Right cardiac atrium (tissue), 5 donors: ENCODE measurements at regions not wholly inside any gene's neighbourhood (a gene's known extent, or its start where the extent isn't known, plus 50 kb on each side); places are given as distances from the start of the nearest gene placed in this dataset.

Experiments used
- ATAC-seq, 2 donors: fragments of 200-7000 bp; cut with Tn5 transposase; one replicate each; pipeline versions ENCODE4 v1.8.0 to v1.9.1; 2020; ENCODE audit warnings: moderate library complexity in 2 of 2, mild to moderate bottlenecking in 1 of 2
- DNase-seq, 3 donors: peaks; one replicate each; pipeline ENCODE4 v3.0.0-alpha.2; 2020
- H3K27ac ChIP-seq: one replicate; pipeline ENCODE4 v1.5.1; 2013; ENCODE audit warnings: mild to moderate bottlenecking, low read length, control low read depth, moderate library complexity
- H3K27me3 ChIP-seq: one replicate; pipeline ENCODE4 v1.6.1; 2013; ENCODE audit not compliant: control insufficient read depth, insufficient read depth
- H3K4me1 ChIP-seq: one replicate; pipeline ENCODE4 v1.6.1; 2013; ENCODE audit warnings: low read length; ENCODE audit not compliant: control insufficient read depth, insufficient read depth
- H3K4me3 ChIP-seq: one replicate; pipeline ENCODE4 v1.5.1; 2013; ENCODE audit warnings: low read length, control low read depth
- H3K9me3 ChIP-seq: one replicate; pipeline ENCODE4 v1.6.1; 2013; ENCODE audit warnings: low read length; ENCODE audit not compliant: control insufficient read depth
- WGBS: extraction: QIAGEN DNeasy Blood & Tissue Kit; methylation state at CpG from one replicate; pipeline ENCODE4 v1.1.7; 2013; 5-methylcytosine and 5-hydroxymethylcytosine counted together
- intact Hi-C, 4 donors: fragments of 100-400 bp; cut with DNase I; formaldehyde crosslinking; loops; one replicate each; pipeline versions ENCODE4 v1.11.0 to v1.14.0; 2022 to 2023
- donor health status: healthy with polysubstance abuse.
- donor health status: DM: no; HTN: yes; CAD: no.
- donor health status: DM: no; HTN: no; CAD: no.
- donor health status: DM: no; HTN: yes; CAD: no; lungs with severe emphysema.
- donor health status: DM: yes; HTN: yes; CAD: no.

DNA sequence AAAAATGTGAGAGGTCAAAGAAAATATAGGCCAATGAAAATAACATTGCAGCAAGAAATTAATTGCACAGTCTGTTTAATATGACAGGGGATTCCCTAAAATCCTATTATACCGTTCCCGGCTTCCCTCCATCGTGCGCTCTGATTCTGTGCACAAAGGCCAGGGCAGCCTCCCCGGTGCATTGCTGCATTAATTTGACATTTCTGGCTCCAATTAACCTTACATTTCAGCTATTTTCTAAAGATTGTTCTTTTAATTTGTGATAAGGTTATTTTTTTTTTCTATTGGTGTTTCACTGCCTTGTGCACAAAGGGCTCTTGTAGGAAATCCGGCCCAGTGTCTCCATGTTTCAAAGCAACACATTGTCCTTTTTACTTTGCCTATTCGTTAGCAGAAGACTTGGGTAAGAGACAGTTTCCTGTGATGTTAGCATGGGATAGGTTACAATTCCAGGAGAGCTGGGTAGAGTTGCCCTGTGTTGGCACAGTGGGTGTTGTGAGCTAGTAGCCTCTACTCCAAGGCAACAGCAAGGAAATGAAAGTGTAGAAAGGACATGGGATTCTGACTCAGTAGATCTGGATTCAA lies 257.3 kb upstream of the IGF1R start:
- DNase-seq, result no peak
- no peaks in the 10 kb centered on the region for H3K27me3 ChIP-seq
- 87% methylated on average over 7 of the region's 7 CpGs for WGBS
- no peaks in the 10 kb centered on the region for H3K4me1 ChIP-seq
- intact Hi-C loops, result no loop called here
- no peak overlapping the region for H3K4me3 ChIP-seq
- ATAC-seq, result no peak
- no peak overlapping the region for H3K27ac ChIP-seq
- H3K9me3 ChIP-seq, result no peaks in the 10 kb centered on the region

DNA sequence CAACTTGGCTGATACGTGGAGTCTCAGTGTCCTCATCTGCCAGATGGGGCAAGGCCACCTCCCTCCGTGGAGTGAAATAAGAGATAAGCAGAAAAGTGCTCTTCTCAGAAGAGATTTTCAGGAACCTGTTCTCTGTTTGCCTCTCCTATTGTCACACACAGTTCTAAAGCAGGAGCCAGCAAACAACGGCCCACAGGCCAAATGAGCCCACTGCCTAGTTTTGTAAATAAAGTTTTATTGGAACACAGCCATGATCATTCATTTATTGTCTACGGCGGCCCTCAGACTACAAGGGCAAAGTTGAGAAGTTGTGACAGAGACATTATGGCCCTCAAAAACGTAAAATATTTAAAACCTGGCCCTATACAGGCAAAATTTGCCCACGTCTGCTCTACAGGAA lies 256.8 kb upstream of the IGF1R start:
- Histone ChIP-seq H3K9me3 (no peaks in the 10 kb centered on the region), H3K4me1 (no peaks in the 10 kb centered on the region), H3K27ac (no peak overlapping the region), H3K27me3 (no peaks in the 10 kb centered on the region), H3K4me3 (no peak overlapping the region)
- WGBS, result 75% methylated on average over 7 of the region's 7 CpGs
- intact Hi-C loops, result no loop called here
- DNase-seq, result no peak
- no peak for ATAC-seq

GRCh38 chr15:98393471-98393870 lies 254.9 kb upstream of the IGF1R start:
- ATAC-seq (no peak), DNase-seq (no peak)
- Histone ChIP-seq H3K4me1 (no peaks in the 10 kb centered on the region), H3K4me3 (no peak overlapping the region), H3K27me3 (no peaks in the 10 kb centered on the region), H3K27ac (no peak overlapping the region), H3K9me3 (no peaks in the 10 kb centered on the region)
- intact Hi-C loops, result no loop called here
- WGBS, result 73% methylated on average over 9 of the region's 9 CpGs

DNA sequence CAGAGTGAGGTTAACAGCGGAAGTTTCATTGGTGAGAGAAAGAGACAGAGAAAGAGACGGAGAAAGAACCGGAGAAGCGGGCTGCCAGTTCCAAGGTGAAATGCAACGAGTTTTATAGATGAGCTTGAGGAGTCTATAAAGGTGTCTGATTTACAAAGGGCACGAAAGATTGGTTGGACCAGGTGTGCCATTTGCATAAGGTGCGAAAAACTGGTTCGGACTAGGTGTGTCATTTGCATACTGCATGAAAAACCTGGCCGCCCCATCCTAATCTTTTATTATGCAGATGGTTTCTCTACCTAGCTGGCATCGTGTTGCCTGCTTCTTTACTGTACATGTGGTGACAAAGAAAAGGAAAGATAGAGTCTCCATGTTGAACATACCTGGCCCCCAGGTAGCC lies 253.8 kb upstream of the IGF1R start:
- no peak for ATAC-seq
- Histone ChIP-seq H3K27ac (no peak overlapping the region), H3K27me3 (no peaks in the 10 kb centered on the region), H3K4me3 (no peak overlapping the region), H3K4me1 (no peaks in the 10 kb centered on the region), H3K9me3 (no peaks in the 10 kb centered on the region)
- intact Hi-C loops, result no loop called here
- 66% methylated on average over 10 of the region's 10 CpGs for WGBS
- DNase-seq, result no peak

GRCh38 chr15:98395974-98396610 lies 252.2 kb upstream of the IGF1R start:
- H3K4me1 ChIP-seq, result no peaks in the 10 kb centered on the region
- no peak overlapping the region for H3K4me3 ChIP-seq
- H3K27ac ChIP-seq, result no peak overlapping the region
- H3K9me3 ChIP-seq, result no peaks in the 10 kb centered on the region
- 76% methylated on average over 6 of the region's 6 CpGs for WGBS
- DNase-seq, result no peak
- intact Hi-C loops, result no loop called here
- no peak for ATAC-seq
- H3K27me3 ChIP-seq, result no peaks in the 10 kb centered on the region

DNA sequence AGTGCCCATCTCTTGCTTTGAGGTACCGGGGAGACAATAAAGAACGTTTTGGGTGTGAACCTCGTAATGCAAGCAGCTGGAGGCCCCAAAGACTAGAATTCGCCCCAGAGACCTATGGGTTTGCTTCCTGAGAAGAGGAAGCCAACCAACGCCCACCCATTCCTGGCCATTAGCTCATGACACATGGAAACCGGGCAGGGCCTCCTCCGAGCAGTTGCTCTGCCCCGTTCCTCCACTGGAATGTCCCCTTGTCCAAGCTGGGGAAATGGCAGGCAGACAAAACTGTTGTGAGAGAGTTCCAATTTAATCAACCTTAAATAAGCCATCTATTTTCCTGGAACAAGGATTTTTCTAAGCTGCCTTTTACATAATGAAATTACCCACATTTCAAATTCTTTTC lies 250.9 kb upstream of the IGF1R start:
- Histone ChIP-seq H3K4me3 (no peak overlapping the region), H3K9me3 (no peaks in the 10 kb centered on the region), H3K27ac (no peak overlapping the region), H3K4me1 (no peaks in the 10 kb centered on the region), H3K27me3 (no peaks in the 10 kb centered on the region)
- DNase-seq (peak; percentile 48 to 74 (median 66)), ATAC-seq (peak; percentile 28 to 53)
- intact Hi-C loops, result no loop called here
- WGBS, result 53% methylated on average over 8 of the region's 8 CpGs

DNA sequence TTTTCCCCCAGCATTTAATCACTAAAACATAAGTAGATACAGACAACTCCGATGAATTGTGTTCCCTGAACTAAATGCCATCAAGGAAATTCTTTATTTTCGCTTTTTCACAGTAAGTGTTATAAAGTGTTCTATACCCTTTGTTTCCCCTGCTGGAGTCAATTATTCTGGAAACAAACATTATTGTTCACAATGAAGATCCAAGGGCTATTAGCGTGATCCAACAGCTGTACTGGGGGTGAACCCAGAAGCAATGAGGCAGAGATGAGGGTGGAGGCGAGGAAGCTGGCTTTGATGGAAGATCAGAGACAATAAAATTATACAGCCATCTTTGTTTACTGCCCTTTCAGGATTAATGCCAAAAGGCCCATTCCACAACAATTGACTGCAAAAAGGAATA lies 250.3 kb upstream of the IGF1R start:
- WGBS, result 76% methylated on average over 4 of the region's 4 CpGs
- Histone ChIP-seq H3K9me3 (no peaks in the 10 kb centered on the region), H3K4me3 (no peak overlapping the region), H3K27ac (no peak overlapping the region), H3K4me1 (no peaks in the 10 kb centered on the region), H3K27me3 (no peaks in the 10 kb centered on the region)
- no peak for DNase-seq
- intact Hi-C loops, result no loop called here
- no peak for ATAC-seq

GRCh38 chr15:98398886-98399285 lies 249.5 kb upstream of the IGF1R start:
- Histone ChIP-seq H3K27ac (no peak overlapping the region), H3K27me3 (no peaks in the 10 kb centered on the region), H3K4me1 (no peaks in the 10 kb centered on the region), H3K4me3 (no peak overlapping the region), H3K9me3 (no peaks in the 10 kb centered on the region)
- no peak for ATAC-seq
- intact Hi-C loops, result no loop called here
- DNase-seq, result no peak
- 86% methylated on average over 4 of the region's 4 CpGs for WGBS

- WGBS, result 64% methylated on average over 2 of the region's 2 CpGs
- DNase-seq (no peak), ATAC-seq (no peak)
- H3K4me1 ChIP-seq, result no peaks in the 10 kb centered on the region
- intact Hi-C loops, result no loop called here
- H3K27me3 ChIP-seq, result no peaks in the 10 kb centered on the region
- H3K27ac ChIP-seq, result no peak overlapping the region
- H3K4me3 ChIP-seq, result no peak overlapping the region
- H3K9me3 ChIP-seq, result no peaks in the 10 kb centered on the region
Measured at GRCh38 chr15:98400120-98400519, 248.2 kb upstream of the IGF1R start.

DNA sequence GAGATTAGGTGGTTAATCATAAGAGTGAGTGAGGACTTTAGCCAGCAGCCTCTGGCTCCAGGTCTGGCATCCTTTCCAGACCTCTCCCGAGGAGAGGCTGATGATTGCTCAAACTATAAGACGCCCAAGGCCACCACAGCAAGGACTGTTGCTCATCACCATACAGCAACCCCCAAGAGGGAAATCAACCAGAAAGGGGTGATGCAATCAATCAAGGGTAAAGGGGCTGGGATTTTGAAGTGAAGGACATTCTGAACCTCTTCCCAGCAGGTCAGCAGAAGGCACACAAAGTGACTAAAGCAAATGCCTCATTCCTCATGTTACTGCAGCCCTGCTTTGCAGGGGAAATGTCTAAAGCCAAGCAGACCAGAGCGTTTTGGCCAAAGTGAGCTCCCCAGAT lies 247.3 kb upstream of the IGF1R start:
- H3K4me1 ChIP-seq, result no peaks in the 10 kb centered on the region
- H3K9me3 ChIP-seq, result no peaks in the 10 kb centered on the region
- H3K27me3 ChIP-seq, result no peaks in the 10 kb centered on the region
- intact Hi-C loops, result no loop called here
- ATAC-seq (peak; percentile 74 to 85), DNase-seq (peak; percentile 54 to 76 (median 63))
- no peak overlapping the region for H3K4me3 ChIP-seq
- 36% methylated on average over 3 of the region's 3 CpGs for WGBS
- H3K27ac ChIP-seq, result no peak overlapping the region

DNA sequence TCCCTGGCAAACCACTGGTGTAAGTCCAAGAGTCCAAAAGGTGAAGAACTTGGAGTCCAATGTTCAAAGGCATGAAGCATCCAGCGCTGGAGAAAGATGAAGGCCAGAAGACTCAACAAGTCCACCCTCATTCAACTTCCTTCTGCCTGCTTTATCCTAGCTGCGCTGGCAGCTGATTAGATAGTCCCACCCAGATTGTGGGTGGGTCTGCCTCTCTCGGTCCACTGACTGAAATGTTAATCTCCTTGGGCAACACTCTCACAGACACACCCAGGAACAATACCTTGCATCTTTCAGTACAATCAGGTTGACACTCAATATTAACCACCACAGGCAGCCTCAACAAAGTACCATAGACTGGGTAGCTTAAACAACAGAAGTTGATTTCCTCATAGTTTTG lies 245.9 kb upstream of the IGF1R start:
- Histone ChIP-seq H3K4me1 (no peaks in the 10 kb centered on the region), H3K27me3 (no peaks in the 10 kb centered on the region), H3K9me3 (no peaks in the 10 kb centered on the region), H3K27ac (no peak overlapping the region), H3K4me3 (no peak overlapping the region)
- no peak for ATAC-seq
- DNase-seq, result no peak
- 71% methylated on average over 3 of the region's 3 CpGs for WGBS
- intact Hi-C loops, result no loop called here

DNA sequence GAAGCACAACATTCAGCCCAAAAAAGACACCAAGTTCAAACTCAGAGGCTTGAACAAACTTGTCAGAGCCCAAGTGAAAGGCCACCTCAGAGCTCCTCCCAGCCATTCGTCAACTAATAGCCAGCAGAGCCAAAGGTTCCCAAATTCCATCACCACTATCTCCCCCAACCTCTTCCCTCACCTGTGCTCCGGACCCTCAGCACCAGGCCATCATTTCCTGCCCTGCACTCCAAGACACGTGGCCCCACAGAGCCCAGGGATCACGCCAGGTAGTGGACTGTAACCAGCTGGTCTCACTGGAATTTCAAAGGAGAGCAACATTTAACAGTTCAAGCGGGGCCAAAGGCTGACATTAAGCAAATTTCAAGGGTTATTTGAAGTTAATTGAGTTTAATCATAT lies 245.2 kb upstream of the IGF1R start:
- 79% methylated on average over 5 of the region's 5 CpGs for WGBS
- intact Hi-C loops, result no loop called here
- Histone ChIP-seq H3K27ac (no peak overlapping the region), H3K27me3 (no peaks in the 10 kb centered on the region), H3K9me3 (no peaks in the 10 kb centered on the region), H3K4me1 (no peaks in the 10 kb centered on the region), H3K4me3 (no peak overlapping the region)
- no peak for DNase-seq
- ATAC-seq, result no peak
